NCI-H2227 treated with DMSO at 0.1 percent for 48 hours (cell line): ENCODE measurements at regions not wholly inside any gene's neighbourhood (a gene's known extent, or its start where the extent isn't known, plus 50 kb on each side); places are given as distances from the start of the nearest gene placed in this dataset.

ENCODE experiments used
- DNase-seq: peaks from one replicate; lab custom pipeline; 2025; lab: John Stamatoyannopoulos, UW

GRCh38 chr10:71123023-71123422 lies 89.3 kb upstream of the UNC5B start:
- no peak for DNase-seq

GRCh38 chr10:71124921-71125748 lies 87.2 kb upstream of the UNC5B start:
- no peak for DNase-seq

DNA sequence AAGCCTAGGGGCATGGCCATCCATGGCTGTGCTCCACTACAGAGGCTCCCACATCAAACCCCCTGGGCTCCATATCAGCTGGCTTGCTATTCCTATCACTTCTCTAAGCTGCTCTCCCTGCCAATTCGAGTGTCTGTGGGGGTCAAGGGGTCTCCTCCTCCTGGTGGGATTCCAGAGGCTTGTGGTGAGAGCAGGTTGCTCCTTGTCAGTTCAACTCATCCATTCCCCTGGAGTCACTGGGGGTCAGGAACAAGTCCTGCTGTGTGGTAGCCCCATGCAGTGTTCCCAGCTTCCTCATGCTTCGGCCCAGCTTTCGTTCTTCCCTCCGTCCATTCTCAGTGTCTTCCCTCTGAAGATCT lies 86.6 kb upstream of the UNC5B start:
- no peak for DNase-seq

- DNase-seq = no peak
These were observed 85.9 kb upstream of the UNC5B start for GRCh38 chr10:71126432-71126831.

GRCh38 chr10:71127104-71127503 lies 85.3 kb upstream of the UNC5B start:
- DNase-seq = peak; percentile 37

GRCh38 chr10:71127773-71128172 lies 84.6 kb upstream of the UNC5B start:
- no peak for DNase-seq

DNA sequence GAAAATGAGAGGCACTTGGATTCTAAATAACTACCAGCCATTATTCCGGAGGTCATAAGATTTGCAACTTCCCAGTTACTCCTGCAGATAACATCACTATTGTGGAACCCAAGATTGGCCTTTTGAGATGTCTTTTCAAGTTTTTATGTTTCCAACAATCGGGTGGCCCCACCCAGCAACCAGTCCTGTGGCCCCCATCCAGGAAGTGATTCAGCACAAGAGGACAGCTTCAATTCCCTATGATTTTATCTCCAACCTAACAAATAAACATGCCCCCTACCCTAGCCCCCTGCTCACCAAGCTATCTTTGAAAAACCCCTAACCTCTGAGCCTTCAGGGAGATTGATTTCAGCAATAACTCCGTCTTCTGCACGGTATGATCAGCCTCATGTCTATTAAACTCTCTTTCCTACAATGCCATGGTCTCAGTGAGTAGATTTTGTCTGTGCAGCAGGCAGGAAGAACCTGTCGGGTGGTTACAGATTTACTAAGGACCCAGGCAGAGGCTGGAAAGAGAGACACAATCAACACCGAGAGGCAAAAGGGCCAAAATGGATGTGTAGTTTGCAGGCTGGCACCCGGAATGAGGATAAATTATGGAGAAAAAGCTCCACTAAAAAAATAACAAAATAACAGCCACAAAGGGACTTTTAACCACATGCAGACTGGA lies 83.9 kb upstream of the UNC5B start:
- DNase-seq = no peak

DNA sequence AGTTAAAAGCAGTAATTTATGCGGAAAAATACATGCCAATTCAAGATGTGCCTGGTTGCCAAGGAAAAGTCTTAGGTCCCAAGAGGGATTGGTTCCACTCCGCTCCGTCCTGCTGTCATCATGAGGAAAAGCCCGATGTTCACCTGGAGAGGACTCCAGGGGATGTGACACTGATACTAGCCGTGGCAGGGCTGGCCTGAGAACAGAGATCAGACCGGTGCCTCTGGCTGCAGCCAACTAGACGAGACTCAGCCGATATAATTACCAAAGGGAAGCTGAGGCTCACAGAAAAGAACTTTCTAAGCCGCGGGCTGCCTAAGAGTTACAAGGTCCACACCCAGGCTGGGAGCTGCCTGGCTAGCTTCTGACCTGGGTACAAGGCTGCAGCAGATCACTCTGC lies 81.3 kb upstream of the UNC5B start:
- no peak for DNase-seq

GRCh38 chr10:71131508-71132088 lies 80.8 kb upstream of the UNC5B start:
- DNase-seq = no peak

- no peak for DNase-seq
These were observed 80.0 kb upstream of the UNC5B start for GRCh38 chr10:71132321-71132810.

DNA sequence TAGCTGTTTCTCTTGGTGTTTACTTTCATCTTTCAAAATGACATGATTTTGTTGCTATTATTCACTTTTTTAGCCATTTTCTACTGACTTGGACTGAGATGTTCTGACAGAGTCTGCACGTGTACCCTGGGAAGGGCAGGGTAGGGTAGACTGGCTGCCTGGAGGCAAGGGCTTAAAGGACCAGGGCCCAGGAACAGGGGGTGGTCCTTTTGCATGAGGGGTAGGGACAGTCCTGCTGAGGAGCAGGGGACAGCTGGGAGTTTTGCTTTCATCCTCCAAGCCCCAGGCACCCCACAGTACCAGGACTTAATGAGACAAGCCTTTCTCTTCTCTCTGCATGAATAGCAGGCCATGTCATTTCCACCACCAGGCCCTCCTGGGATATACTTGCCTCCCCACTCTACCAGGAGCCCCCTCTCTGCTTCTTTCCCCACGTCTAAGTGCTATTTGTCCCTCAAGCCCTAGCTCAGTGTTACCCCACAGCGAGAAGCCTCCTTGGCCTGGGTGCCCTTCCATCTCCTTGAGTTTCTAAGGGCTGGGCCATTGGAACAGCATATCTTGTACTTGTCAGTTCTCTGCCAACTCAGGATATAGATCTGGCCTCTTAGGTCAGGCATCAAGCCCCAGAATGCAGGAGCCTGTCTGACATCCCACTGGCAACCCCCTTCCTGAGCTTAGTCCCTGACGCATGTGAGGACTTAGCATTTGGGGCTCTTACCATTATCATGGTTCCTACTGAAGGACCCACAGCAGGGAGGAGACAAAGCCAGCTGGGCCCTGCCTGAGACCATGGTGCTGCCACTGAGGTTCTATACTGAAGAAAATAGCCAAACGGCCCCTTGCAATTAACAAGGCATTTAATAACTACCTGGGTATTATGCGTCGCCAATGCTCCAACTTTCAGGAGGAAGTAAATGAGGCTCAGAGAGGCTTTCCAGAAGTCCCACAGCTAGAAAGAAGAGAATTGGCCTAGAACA lies 78.4 kb upstream of the UNC5B start:
- no peak for DNase-seq

- no peak for DNase-seq
These were observed 77.6 kb upstream of the UNC5B start for GRCh38 chr10:71134732-71135211.

DNA sequence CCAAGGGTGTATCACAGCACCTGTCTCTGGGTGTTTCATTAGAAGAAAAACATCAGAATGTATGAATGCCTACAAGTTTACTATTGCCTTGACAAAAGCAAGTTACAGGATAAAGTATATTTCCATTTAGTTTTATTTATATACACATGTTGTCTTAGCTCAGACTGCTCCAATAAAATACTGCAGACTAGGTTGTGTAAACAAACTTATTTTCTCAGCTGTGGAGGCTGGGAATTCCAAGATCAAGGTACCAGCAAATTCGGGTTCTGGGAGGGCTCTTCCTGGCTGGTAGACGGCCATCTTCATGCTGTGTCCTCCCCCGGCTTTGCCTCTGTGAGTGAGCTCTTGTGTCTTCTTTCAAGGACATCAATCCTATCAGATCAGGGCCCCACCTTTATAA lies 77.1 kb upstream of the UNC5B start:
- DNase-seq = no peak

- DNase-seq = no peak
These were observed 76.2 kb upstream of the UNC5B start for GRCh38 chr10:71136036-71136721.

GRCh38 chr10:71137701-71138100 lies 74.7 kb upstream of the UNC5B start:
- no peak for DNase-seq

DNA sequence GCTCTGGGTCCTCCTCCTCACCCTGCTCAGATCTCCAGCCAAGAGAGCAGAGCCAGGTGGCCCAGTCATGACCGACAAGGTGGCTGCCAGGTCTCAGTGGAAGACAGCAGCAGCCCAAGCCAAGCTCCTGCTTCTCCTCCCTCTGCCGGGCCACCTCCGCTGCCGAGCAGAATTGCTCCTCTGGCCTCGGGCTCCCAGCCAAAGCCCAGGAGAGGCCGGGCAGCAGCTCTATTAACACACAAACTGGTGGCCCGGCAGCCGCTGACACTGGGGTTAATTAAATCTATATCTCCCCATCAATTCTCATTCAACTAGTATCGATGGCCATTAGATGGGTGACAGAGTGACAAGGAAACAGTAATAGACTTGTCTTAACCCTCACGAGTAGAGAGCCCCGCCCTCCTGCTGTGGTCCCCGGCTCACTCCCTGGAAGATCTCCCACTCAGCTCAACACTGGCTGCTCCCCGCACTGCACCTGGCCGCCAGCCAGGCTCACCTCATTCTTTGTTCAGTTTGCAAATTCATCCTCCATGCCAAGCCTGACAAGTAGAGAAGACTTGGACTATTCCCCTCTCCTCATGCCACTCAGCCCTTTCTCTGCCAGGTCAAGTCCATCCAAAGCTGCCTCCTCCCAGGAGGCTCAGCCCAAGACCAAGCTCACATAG lies 74.1 kb upstream of the UNC5B start:
- DNase-seq = no peak

DNA sequence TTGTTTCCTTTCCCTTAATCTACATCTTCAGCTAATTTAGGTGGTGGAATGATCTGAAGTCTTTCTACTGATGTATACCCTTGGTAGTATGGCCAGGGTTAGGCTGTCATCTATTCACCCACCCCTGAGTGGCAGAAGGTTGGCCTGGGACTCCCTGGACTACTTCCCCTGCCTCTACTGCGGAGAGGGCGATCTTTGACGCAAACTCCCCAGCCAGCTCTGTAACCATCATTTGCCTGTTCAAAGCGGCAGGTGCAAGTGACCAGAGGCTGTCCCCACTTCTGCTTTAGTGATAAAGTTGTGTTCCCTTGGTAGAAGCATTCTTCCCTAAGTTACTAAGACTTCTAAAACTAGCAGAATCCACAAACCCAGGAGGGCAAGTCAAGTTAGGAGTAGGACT lies 70.8 kb upstream of the UNC5B start:
- DNase-seq = no peak

GRCh38 chr10:71143170-71143569 lies 69.2 kb upstream of the UNC5B start:
- no peak for DNase-seq

- DNase-seq = no peak
These were observed 68.8 kb upstream of the UNC5B start for GRCh38 chr10:71143610-71144009.

GRCh38 chr10:71144824-71145223 lies 67.5 kb upstream of the UNC5B start:
- DNase-seq = no peak
